ENCODE measurements at regions not wholly inside any gene's neighbourhood (a gene's known extent, or its start where the extent isn't known, plus 50 kb on each side); places are given as distances from the start of the nearest gene placed in this dataset.

GRCh38 chr18:44626236-44626635 lies 54.5 kb upstream of the SETBP1 start:
- TF ChIP-seq SP1 (CRISPR knock-in tag; conservative IDR thresholded peaks at IDR 0.05) (no peak), ESRRA (CRISPR knock-in tag; IDR thresholded peaks at IDR 0.05; ENCODE audit: borderline replicate concordance) (no peak), JAZF1 (CRISPR knock-in tag; IDR thresholded peaks at IDR 0.05) (no peak), TCF7 (CRISPR knock-in tag; IDR thresholded peaks at IDR 0.05; ENCODE audit: low read depth) (no peak), ZBTB21 (CRISPR knock-in tag; IDR thresholded peaks at IDR 0.05; ENCODE audit: borderline replicate concordance) (no peak), CREB1 (CRISPR knock-in tag; IDR thresholded peaks at IDR 0.05) (no peak), ZNF263 (CRISPR knock-in tag; IDR thresholded peaks at IDR 0.05; ENCODE audit: low read depth) (no peak), ATF3 (CRISPR knock-in tag; conservative IDR thresholded peaks at IDR 0.05) (no peak), NR2C2 (CRISPR knock-in tag; IDR thresholded peaks at IDR 0.05) (no peak), PRRX2 (CRISPR knock-in tag; IDR thresholded peaks at IDR 0.05) (no peak), MYBL2 (CRISPR knock-in tag; IDR thresholded peaks at IDR 0.05) (no peak), PRDM15 (CRISPR knock-in tag; IDR thresholded peaks at IDR 0.05) (no peak)
- TF ChIP-seq, protein P1, sequence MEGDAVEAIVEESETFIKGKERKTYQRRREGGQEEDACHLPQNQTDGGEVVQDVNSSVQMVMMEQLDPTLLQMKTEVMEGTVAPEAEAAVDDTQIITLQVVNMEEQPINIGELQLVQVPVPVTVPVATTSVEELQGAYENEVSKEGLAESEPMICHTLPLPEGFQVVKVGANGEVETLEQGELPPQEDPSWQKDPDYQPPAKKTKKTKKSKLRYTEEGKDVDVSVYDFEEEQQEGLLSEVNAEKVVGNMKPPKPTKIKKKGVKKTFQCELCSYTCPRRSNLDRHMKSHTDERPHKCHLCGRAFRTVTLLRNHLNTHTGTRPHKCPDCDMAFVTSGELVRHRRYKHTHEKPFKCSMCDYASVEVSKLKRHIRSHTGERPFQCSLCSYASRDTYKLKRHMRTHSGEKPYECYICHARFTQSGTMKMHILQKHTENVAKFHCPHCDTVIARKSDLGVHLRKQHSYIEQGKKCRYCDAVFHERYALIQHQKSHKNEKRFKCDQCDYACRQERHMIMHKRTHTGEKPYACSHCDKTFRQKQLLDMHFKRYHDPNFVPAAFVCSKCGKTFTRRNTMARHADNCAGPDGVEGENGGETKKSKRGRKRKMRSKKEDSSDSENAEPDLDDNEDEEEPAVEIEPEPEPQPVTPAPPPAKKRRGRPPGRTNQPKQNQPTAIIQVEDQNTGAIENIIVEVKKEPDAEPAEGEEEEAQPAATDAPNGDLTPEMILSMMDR (IDR thresholded peaks at IDR 0.05) = no peak
- TF ChIP-seq, protein P2, sequence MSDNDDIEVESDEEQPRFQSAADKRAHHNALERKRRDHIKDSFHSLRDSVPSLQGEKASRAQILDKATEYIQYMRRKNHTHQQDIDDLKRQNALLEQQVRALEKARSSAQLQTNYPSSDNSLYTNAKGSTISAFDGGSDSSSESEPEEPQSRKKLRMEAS (CRISPR knock-in tag; IDR thresholded peaks at IDR 0.05) = no peak
